ENCODE measurements at regions not wholly inside any gene's neighbourhood (a gene's known extent, or its start where the extent isn't known, plus 50 kb on each side); places are given as distances from the start of the nearest gene placed in this dataset.

GRCh38 chr5:38191693-38192092 is 66.7 kb upstream of the EGFLAM start:
- no peak for DNase-seq (ENCODE audit: low read depth)
- H3K4me3 ChIP-seq (ENCODE audit: low read depth, low read length) = no peak overlapping the region
- no peak for TF ChIP-seq CTCF (IDR thresholded peaks at IDR 0.05; ENCODE audit: low read depth, low read length)
- TF ChIP-seq MYC (IDR thresholded peaks at IDR 0.05; ENCODE audit: low read depth, low read length) = no peak

DNA sequence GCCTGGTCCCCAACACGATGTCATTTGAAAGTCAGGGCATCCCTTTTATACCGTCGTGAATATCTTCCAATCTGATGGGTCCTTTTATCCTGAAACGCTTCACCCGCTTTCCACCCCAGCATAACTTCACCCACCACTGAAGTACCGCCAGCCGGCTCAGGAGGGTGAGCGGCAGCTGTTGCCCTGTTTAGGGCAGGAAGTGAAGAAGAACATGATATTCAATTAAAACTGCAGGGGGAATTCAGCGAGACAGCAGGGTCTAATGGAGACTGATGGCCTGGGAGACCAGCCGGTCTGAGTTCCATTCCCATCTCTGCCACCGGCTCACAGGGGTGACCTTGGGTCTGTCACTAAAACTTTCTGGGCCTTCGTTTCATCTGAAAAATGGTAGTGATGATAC is 68.2 kb upstream of the EGFLAM start:
- no peak for DNase-seq (ENCODE audit: low read depth)
- no peak overlapping the region for H3K4me3 ChIP-seq (ENCODE audit: low read depth, low read length)
- no peak for TF ChIP-seq MYC (IDR thresholded peaks at IDR 0.05; ENCODE audit: low read depth, low read length)
- TF ChIP-seq CTCF (IDR thresholded peaks at IDR 0.05; ENCODE audit: low read depth, low read length) = no peak
- TF ChIP-seq POLR2A (IDR thresholded peaks at IDR 0.05; ENCODE audit: extremely low read depth, insufficient read length) = no peak

GRCh38 chr5:38189081-38189504 is 69.3 kb upstream of the EGFLAM start:
- H3K4me3 ChIP-seq (ENCODE audit: low read depth, low read length) = no peak overlapping the region
- no peak for DNase-seq (ENCODE audit: low read depth)
- TF ChIP-seq POLR2A (IDR thresholded peaks at IDR 0.05; ENCODE audit: extremely low read depth, insufficient read length) (no peak), MAX (IDR thresholded peaks at IDR 0.05; ENCODE audit: low read depth, low read length) (no peak), CTCF (IDR thresholded peaks at IDR 0.05; ENCODE audit: low read depth, low read length) (no peak), MYC (IDR thresholded peaks at IDR 0.05; ENCODE audit: low read depth, low read length) (no peak)

GRCh38 chr5:38188591-38188990 is 69.8 kb upstream of the EGFLAM start:
- TF ChIP-seq MAX (IDR thresholded peaks at IDR 0.05; ENCODE audit: low read depth, low read length) (no peak), CTCF (IDR thresholded peaks at IDR 0.05; ENCODE audit: low read depth, low read length) (no peak), POLR2A (IDR thresholded peaks at IDR 0.05; ENCODE audit: extremely low read depth, insufficient read length) (no peak), MYC (IDR thresholded peaks at IDR 0.05; ENCODE audit: low read depth, low read length) (no peak)
- DNase-seq (ENCODE audit: low read depth) = no peak
- H3K4me3 ChIP-seq (ENCODE audit: low read depth, low read length) = no peak overlapping the region

DNA sequence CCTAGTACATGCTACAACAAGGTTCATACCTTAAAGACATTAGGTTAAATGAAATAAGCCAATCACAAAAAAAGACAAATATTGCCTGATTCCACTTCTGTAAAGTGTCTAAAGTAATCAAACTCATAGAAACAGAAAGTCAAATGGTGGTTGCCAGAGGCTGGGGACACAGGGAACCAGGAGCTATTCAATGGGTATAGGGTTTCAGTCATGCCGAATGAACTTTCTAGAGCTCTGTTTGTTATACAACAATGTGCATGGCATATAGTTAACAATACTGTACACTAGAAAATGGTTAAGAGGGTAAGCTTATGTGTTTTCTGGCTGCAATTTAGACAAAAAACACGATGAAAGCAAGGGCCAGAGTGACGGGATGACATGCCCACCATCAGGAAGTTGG is 70.8 kb upstream of the EGFLAM start:
- no peak for DNase-seq (ENCODE audit: low read depth)
- no peak overlapping the region for H3K4me3 ChIP-seq (ENCODE audit: low read depth, low read length)
- TF ChIP-seq CTCF (IDR thresholded peaks at IDR 0.05; ENCODE audit: low read depth, low read length) (no peak), POLR2A (IDR thresholded peaks at IDR 0.05; ENCODE audit: extremely low read depth, insufficient read length) (no peak), MYC (IDR thresholded peaks at IDR 0.05; ENCODE audit: low read depth, low read length) (no peak), MAX (IDR thresholded peaks at IDR 0.05; ENCODE audit: low read depth, low read length) (no peak)

DNA sequence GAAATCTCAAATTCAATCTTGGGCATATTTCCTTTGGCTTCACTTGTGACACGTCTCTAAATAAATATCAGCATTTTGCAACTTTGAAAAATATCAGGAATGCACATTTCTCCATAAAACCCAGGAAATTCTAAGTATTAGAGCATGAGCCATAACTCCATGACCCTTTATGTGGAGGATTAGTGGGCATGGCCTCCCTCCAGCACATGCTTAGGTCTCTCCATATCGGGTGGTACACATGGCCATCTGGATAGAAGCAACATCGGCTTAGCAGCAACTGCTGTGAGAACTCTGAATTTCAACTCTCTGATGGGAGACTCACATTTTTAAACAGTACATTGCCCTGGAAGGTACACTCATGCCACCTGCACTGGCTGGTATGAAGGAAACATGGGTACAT is 73.7 kb upstream of the EGFLAM start:
- TF ChIP-seq POLR2A (IDR thresholded peaks at IDR 0.05; ENCODE audit: extremely low read depth, insufficient read length) (no peak), MAX (IDR thresholded peaks at IDR 0.05; ENCODE audit: low read depth, low read length) (no peak), MYC (IDR thresholded peaks at IDR 0.05; ENCODE audit: low read depth, low read length) (no peak), CTCF (IDR thresholded peaks at IDR 0.05; ENCODE audit: low read depth, low read length) (no peak)
- no peak overlapping the region for H3K4me3 ChIP-seq (ENCODE audit: low read depth, low read length)
- DNase-seq (ENCODE audit: low read depth) = no peak
